SK-N-SH treated with all-trans-retinoic acid at 6 μM for 48 hours (cell line): ENCODE measurements at regions not wholly inside any gene's neighbourhood (a gene's known extent, or its start where the extent isn't known, plus 50 kb on each side); places are given as distances from the start of the nearest gene placed in this dataset.

Experiments used
- ESRRG ChIP-seq: fragments of 250-450 bp; sonication (Bioruptor Pico); IDR thresholded peaks from 2 replicates; pipeline ENCODE4 v1.6.1; 2021; ENCODE audit warnings: mild to moderate bottlenecking
- ISL1 ChIP-seq: fragments of 250-450 bp; sonication (Bioruptor Pico); IDR thresholded peaks from 2 replicates; pipeline ENCODE4 v2.1.2; 2022; ENCODE audit warnings: mild to moderate bottlenecking, moderate library complexity
- TCF4 ChIP-seq: fragments of 250-450 bp; sonication (Bioruptor Pico); IDR thresholded peaks from 2 replicates; pipeline ENCODE4 v1.8.0; 2021; ENCODE audit warnings: mild to moderate bottlenecking, moderate library complexity, borderline replicate concordance
- ZNF70 ChIP-seq: fragments of 450-650 bp; formaldehyde crosslinking; IDR thresholded peaks from 2 replicates; pipeline ENCODE4 v1.5.0; 2020; ENCODE audit warnings: mild to moderate bottlenecking, moderate library complexity
- TF ChIP-seq, protein P1 (sequence below): fragments of 250-450 bp; sonication (Bioruptor Pico); IDR thresholded peaks from 2 replicates; pipeline ENCODE4 v1.8.0; 2020; ENCODE audit warnings: mild to moderate bottlenecking, moderate library complexity, borderline replicate concordance
- TF ChIP-seq, protein P2 (sequence below): fragments of 250-450 bp; sonication (Bioruptor Pico); IDR thresholded peaks from 2 replicates; pipeline ENCODE4 v1.5.1; 2021; ENCODE audit warnings: mild to moderate bottlenecking, moderate library complexity

DNA sequence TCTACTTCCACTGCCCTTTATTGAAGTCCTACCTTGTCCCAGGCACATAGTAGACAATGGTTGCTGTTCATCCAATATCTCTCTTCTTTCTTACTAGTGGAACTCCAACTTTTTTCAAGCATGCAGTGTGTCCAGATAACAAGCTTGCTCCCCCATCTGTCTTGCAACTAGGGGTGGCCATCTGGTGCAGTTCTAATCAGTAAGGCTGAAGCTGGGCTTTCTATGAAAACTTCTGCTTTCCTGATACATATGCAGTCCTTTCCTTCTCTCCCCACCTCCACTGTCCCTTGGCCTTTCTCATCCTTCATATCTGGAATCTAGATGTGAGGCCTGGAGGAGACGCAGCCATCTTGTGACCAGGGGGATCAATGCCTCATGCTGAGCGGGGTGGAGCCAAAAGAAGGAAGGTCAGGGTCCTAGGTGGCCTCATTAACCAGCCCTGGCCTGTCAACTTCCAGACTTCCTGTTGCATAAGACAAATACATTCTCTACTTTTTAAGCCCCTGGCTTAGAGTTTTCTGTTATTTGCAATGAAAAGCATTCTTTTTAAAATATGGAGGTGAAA lies 59.6 kb upstream of the ZFP64 start:
- no peak for TF ChIP-seq ESRRG (CRISPR knock-in tag)
- TF ChIP-seq ISL1 = no peak
- TF ChIP-seq, protein P1, sequence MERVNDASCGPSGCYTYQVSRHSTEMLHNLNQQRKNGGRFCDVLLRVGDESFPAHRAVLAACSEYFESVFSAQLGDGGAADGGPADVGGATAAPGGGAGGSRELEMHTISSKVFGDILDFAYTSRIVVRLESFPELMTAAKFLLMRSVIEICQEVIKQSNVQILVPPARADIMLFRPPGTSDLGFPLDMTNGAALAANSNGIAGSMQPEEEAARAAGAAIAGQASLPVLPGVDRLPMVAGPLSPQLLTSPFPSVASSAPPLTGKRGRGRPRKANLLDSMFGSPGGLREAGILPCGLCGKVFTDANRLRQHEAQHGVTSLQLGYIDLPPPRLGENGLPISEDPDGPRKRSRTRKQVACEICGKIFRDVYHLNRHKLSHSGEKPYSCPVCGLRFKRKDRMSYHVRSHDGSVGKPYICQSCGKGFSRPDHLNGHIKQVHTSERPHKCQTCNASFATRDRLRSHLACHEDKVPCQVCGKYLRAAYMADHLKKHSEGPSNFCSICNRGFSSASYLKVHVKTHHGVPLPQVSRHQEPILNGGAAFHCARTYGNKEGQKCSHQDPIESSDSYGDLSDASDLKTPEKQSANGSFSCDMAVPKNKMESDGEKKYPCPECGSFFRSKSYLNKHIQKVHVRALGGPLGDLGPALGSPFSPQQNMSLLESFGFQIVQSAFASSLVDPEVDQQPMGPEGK = no peak
- no peak for TF ChIP-seq ZNF70 (CRISPR knock-in tag)
- TF ChIP-seq, protein P2, sequence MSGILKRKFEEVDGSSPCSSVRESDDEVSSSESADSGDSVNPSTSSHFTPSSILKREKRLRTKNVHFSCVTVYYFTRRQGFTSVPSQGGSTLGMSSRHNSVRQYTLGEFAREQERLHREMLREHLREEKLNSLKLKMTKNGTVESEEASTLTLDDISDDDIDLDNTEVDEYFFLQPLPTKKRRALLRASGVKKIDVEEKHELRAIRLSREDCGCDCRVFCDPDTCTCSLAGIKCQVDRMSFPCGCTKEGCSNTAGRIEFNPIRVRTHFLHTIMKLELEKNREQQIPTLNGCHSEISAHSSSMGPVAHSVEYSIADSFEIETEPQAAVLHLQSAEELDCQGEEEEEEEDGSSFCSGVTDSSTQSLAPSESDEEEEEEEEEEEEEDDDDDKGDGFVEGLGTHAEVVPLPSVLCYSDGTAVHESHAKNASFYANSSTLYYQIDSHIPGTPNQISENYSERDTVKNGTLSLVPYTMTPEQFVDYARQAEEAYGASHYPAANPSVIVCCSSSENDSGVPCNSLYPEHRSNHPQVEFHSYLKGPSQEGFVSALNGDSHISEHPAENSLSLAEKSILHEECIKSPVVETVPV (CRISPR knock-in tag) = no peak
- TF ChIP-seq TCF4 (CRISPR knock-in tag) = no peak
